Ascending aorta (tissue), 2 donors: ENCODE measurements at regions not wholly inside any gene's neighbourhood (a gene's known extent, or its start where the extent isn't known, plus 50 kb on each side); places are given as distances from the start of the nearest gene placed in this dataset.
"Not testable (repeated sequence)": the region's sequence is repeated elsewhere in the genome, so short reads cannot be mapped to it uniquely, and the experiment has no call there.

Experiments
- DNase-seq, 2 donors: peaks; one replicate each; pipeline ENCODE4 v3.0.0-alpha.2; 2019; ENCODE audit warnings: low spot score in 2 of 2
- H3K27ac ChIP-seq, 2 donors: fragments of 200-600 bp; sonication (generic); one replicate each; pipeline ENCODE4 v1.5.1; 2016 to 2017; ENCODE audit warnings: mild to moderate bottlenecking in 1 of 2
- H3K27me3 ChIP-seq: fragments of 200-600 bp; sonication (generic); one replicate; pipeline ENCODE4 v1.5.1; 2017
- H3K36me3 ChIP-seq, 2 donors: fragments of 200-600 bp; sonication (generic); one replicate each; pipeline ENCODE4 v1.5.1; 2016
- H3K4me1 ChIP-seq, 2 donors: fragments of 200-600 bp; sonication (generic); one replicate each; pipeline ENCODE4 v1.5.1; 2016 to 2017; ENCODE audit warnings: mild to moderate bottlenecking in 1 of 2
- H3K4me3 ChIP-seq, 2 donors: fragments of 200-600 bp; sonication (generic); one replicate each; pipeline ENCODE4 v1.5.1; 2016 to 2017; ENCODE audit warnings: mild to moderate bottlenecking in 1 of 2
- H3K9me3 ChIP-seq, 2 donors: fragments of 200-600 bp; sonication (generic); one replicate each; pipeline ENCODE4 v1.5.1; 2016
- CTCF ChIP-seq, 3 experiments: fragments of 200-600 bp in 2 of 3; fragments of 450-650 bp in 1 of 3; sonication (generic) in 2 of 3; IDR thresholded peaks; one replicate each; pipeline ENCODE4 v1.5.1; 2016 to 2019; ENCODE audit warnings: antibody characterized with exemption in 3 of 3, mild to moderate bottlenecking in 1 of 3, moderate library complexity in 1 of 3
- intact Hi-C: fragments of 100-400 bp; cut with DNase I; formaldehyde crosslinking; loops from one replicate; pipeline ENCODE4 v1.15.1; 2023

- no peak for DNase-seq
- Histone ChIP-seq H3K4me1 (no peaks in the 10 kb centered on the region), H3K27ac (no peak overlapping the region), H3K4me3 (no peak overlapping the region), H3K9me3 (peaks cover 0 to 6% of the 10 kb centered on the region in 2 donors), H3K27me3 (no peaks in the 10 kb centered on the region), H3K36me3 (no peaks in the 10 kb centered on the region)
- intact Hi-C loops, result no loop called here
- no peak for TF ChIP-seq CTCF (IDR thresholded peaks at IDR 0.05)
Observed at GRCh38 chr7:73931502-73931901, 70.5 kb downstream of the TMEM270 start.

DNA sequence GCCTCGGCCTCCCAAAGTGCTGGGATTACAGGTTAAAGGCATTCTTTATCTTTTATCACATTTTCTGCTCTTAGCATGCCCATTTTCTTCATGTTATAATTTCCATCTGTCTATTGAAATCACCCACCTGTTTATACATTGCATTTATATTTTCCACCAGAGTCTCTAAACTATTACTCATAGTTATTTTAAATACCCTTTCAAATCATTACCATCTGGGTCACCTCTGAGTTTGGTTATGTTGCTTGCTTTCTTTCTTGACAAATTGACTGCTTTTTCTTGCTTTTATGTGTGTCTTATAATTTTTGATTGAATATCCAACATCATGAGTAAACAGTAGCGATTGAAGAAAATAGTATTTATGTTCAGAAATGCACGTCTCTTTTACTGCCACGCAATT, 71.4 kb downstream of the TMEM270 start:
- TF ChIP-seq CTCF (IDR thresholded peaks at IDR 0.05), result no peak
- intact Hi-C loops, result no loop called here
- H3K9me3 ChIP-seq, result no peaks in the 10 kb centered on the region

GRCh38 chr7:73933091-73933490, 72.1 kb downstream of the TMEM270 start:
- no peak overlapping the region for H3K4me3 ChIP-seq
- intact Hi-C loops, result no loop called here
- no peak for TF ChIP-seq CTCF (IDR thresholded peaks at IDR 0.05)
- DNase-seq, result no peak
- H3K9me3 ChIP-seq, result no peaks in the 10 kb centered on the region
- no peaks in the 10 kb centered on the region for H3K36me3 ChIP-seq
- H3K27me3 ChIP-seq, result no peaks in the 10 kb centered on the region
- no peaks in the 10 kb centered on the region for H3K4me1 ChIP-seq
- no peak overlapping the region for H3K27ac ChIP-seq

More for the DNA sequence above, 71.4 kb downstream of the TMEM270 start:
- H3K27ac ChIP-seq, result no peak overlapping the region
- no peaks in the 10 kb centered on the region for H3K27me3 ChIP-seq
- no peaks in the 10 kb centered on the region for H3K36me3 ChIP-seq
- no peak overlapping the region for H3K4me3 ChIP-seq
- no peaks in the 10 kb centered on the region for H3K4me1 ChIP-seq
- no peak for DNase-seq

DNA sequence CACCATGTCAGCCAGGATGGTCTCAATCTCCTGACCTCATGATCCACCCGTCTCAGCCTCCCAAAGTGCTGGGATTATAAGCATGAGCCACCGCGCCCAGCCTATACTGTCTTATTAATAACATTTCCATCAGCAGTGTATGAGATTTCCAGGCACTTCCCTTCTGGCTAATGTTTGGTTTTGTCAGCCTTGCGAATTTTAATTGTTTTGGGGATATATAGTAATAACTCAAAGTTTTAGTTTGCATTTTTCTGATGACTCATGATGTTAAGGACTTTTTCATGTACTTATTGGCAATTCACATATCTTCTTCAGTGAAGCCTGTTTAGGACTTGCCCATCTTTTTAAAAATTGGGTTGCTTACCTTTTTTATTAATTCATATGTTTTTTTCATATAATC, 76.0 kb downstream of the TMEM270 start:
- H3K4me1 ChIP-seq, result peaks cover under 1 to 2% of the 10 kb centered on the region in 2 donors
- no peak for TF ChIP-seq CTCF (IDR thresholded peaks at IDR 0.05)
- intact Hi-C loops, result no loop called here
- no peaks in the 10 kb centered on the region for H3K36me3 ChIP-seq
- no peak for DNase-seq
- H3K4me3 ChIP-seq, result no peak overlapping the region
- no peak overlapping the region for H3K27ac ChIP-seq
- H3K27me3 ChIP-seq, result no peaks in the 10 kb centered on the region
- peaks cover 0 to 15% of the 10 kb centered on the region in 2 donors for H3K9me3 ChIP-seq

GRCh38 chr7:73937650-73938049, 76.7 kb downstream of the TMEM270 start:
- DNase-seq, result peak in 1 of 2 donors; percentile 71
- H3K4me1 ChIP-seq, H3K27ac ChIP-seq, H3K27me3 ChIP-seq, H3K4me3 ChIP-seq, H3K36me3 ChIP-seq, intact Hi-C loops: not testable (repeated sequence)
- H3K9me3 ChIP-seq, result peaks cover 0 to 15% of the 10 kb centered on the region in 2 donors

GRCh38 chr7:73939528-73939927, 78.6 kb downstream of the TMEM270 start:
- Histone ChIP-seq H3K4me3 (no peak overlapping the region), H3K27ac (no peak overlapping the region), H3K9me3 (peaks cover 0 to 15% of the 10 kb centered on the region in 2 donors), H3K27me3 (no peaks in the 10 kb centered on the region), H3K4me1 (peaks cover 3 to 7% of the 10 kb centered on the region in 2 donors), H3K36me3 (no peaks in the 10 kb centered on the region)
- TF ChIP-seq CTCF (IDR thresholded peaks at IDR 0.05), result no peak
- intact Hi-C loops, result no loop called here
- no peak for DNase-seq
